ENCODE measurements at regions not wholly inside any gene's neighbourhood (a gene's known extent, or its start where the extent isn't known, plus 50 kb on each side); places are given as distances from the start of the nearest gene placed in this dataset.

- no peaks in the 10 kb centered on the region for H3K27me3 ChIP-seq (ENCODE audit: control insufficient read depth in 2 of 2, insufficient read depth in 2 of 2, low read length in 2 of 2)
- H3K9ac ChIP-seq (ENCODE audit: insufficient read depth in 1 of 2, low read depth in 2 of 2, low read length in 2 of 2) = no peak overlapping the region
- no peak for DNase-seq (ENCODE audit: extremely low read depth in 1 of 4, low spot score in 3 of 4)
- in situ Hi-C loops (cut with MboI) (no loop called here), intact Hi-C loops (cut with micrococcal nuclease) (no loop called here)
- H4K20me1 ChIP-seq (replicated peaks; ENCODE audit: control insufficient read depth, insufficient read depth, low read length) = no peaks in the 10 kb centered on the region
- no peaks in the 10 kb centered on the region for H3K4me1 ChIP-seq (replicated peaks in 1 of 2; ENCODE audit: control insufficient read depth in 2 of 2, insufficient read depth in 2 of 2, low read length in 2 of 2)
- H3K4me2 ChIP-seq (ENCODE audit: insufficient read depth, low read length) = no peak overlapping the region
- no peak overlapping the region for H3K27ac ChIP-seq (ENCODE audit: extremely low read depth, low read depth, low read length)
- ChIA-PET POLR2A (interaction anchor here (1.1 kb wide), 1 partner anchor 58 kb away, joined by 3 read pairs; no protein-coding TSS in a partner anchor), CTCF (ENCODE audit: low intra/inter-chr PET ratio) (no interaction called here)
- H3K9me1 ChIP-seq (ENCODE audit: control insufficient read depth, insufficient read depth, low read length) = no peaks in the 10 kb centered on the region
- WGBS (ENCODE audit: insufficient coverage, low coverage, missing lambda C conversion rate) = 0% methylated on average over 4 of the region's 5 CpGs
- no peak overlapping the region for H2AFZ ChIP-seq (ENCODE audit: low read depth, low read length)
- TF ChIP-seq NFIX (CRISPR knock-in tag; IDR thresholded peaks at IDR 0.05; ENCODE audit: low read depth) (no peak), POLR3G (IDR thresholded peaks at IDR 0.05; ENCODE audit: extremely low read depth, insufficient read length, insufficient replicate concordance) (no peak), SIN3B (IDR thresholded peaks at IDR 0.05; ENCODE audit: low read depth) (no peak), DDX20 (tag; IDR thresholded peaks at IDR 0.05; ENCODE audit: low read depth) (no peak), CBX8 (IDR thresholded peaks at IDR 0.05; ENCODE audit: borderline replicate concordance, extremely low read depth, low read depth, low read length, poor library complexity, severe bottlenecking) (no peak), MBD1 (CRISPR knock-in tag; IDR thresholded peaks at IDR 0.05) (no peak), CCAR2 (IDR thresholded peaks at IDR 0.05; ENCODE audit: low read depth, low read length) (no peak)
- ATAC-seq = no peak
- H3K9me3 ChIP-seq (replicated peaks; ENCODE audit: control insufficient read depth, insufficient read depth, low read depth, low read length) = no peaks in the 10 kb centered on the region
- H3K4me3 ChIP-seq = no peak overlapping the region
- no peak for FAIRE-seq
- H3K79me2 ChIP-seq (ENCODE audit: control insufficient read depth, insufficient read depth, low read length) = no peaks in the 10 kb centered on the region
- no peaks in the 10 kb centered on the region for H3K36me3 ChIP-seq (ENCODE audit: control insufficient read depth, insufficient read depth, low read length)
- BruUV-seq (replicated peaks) = no TSS peak
These were observed 109.3 kb upstream of the IPO5 start for GRCh38 chr13:97844151-97844550.

All from K562 (cell line).